Nephron progenitor cell (in vitro differentiated cells): ENCODE measurements at regions not wholly inside any gene's neighbourhood (a gene's known extent, or its start where the extent isn't known, plus 50 kb on each side); places are given as distances from the start of the nearest gene placed in this dataset.

ENCODE experiments used
- DNase-seq: peaks from one replicate; pipeline ENCODE4 v3.0.0; 2021
- H3K27ac Mint-ChIP-seq: 2 replicates; pipeline ENCODE4 v1.8.0; 2021; ENCODE audit warnings: mild to moderate bottlenecking, moderate library complexity, mixed read lengths
- H3K27me3 Mint-ChIP-seq: 2 replicates; pipeline ENCODE4 v1.8.0; 2021; ENCODE audit warnings: mild to moderate bottlenecking, low read depth, mixed read lengths; ENCODE audit not compliant: poor library complexity
- H3K36me3 Mint-ChIP-seq: 2 replicates; pipeline ENCODE4 v1.8.0; 2021; ENCODE audit warnings: low read depth, mixed read lengths
- H3K4me1 Mint-ChIP-seq: 2 replicates; pipeline ENCODE4 v1.8.0; 2021; ENCODE audit warnings: mixed read lengths
- H3K4me3 Mint-ChIP-seq: 2 replicates; pipeline ENCODE4 v1.8.0; 2021; ENCODE audit warnings: mild to moderate bottlenecking, moderate library complexity, mixed read lengths
- H3K9me3 Mint-ChIP-seq: 2 replicates; pipeline ENCODE4 v1.8.0; 2021; ENCODE audit warnings: mild to moderate bottlenecking, moderate library complexity, mixed read lengths
- TF ChIP-seq, protein P1 (sequence below): fragments of 200-600 bp; sonication (generic); IDR thresholded peaks from 2 replicates; pipeline ENCODE4 v1.5.0; 2021; ENCODE audit warnings: antibody characterized with exemption

DNA sequence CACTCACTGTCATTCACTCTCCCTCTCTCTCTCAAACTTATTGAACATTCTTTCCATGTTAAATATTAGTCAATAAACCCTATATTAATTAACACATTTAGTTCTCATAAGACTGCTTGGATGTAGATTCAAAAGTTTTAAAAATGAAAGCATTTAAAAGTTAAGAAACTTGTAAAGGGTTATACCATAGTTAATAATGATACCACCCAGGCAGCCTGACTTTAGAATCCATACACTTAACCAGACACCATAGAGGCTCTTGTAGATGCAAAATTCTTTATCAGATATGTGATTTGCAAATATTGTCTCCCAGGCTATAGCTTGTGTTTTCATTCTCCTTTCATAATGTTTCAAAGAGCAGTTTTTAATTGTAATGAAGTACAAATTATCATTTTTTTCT lies 335.8 kb upstream of the ACTBL2 start:
- H3K4me3 Mint-ChIP-seq, result no peak overlapping the region
- TF ChIP-seq, protein P1, sequence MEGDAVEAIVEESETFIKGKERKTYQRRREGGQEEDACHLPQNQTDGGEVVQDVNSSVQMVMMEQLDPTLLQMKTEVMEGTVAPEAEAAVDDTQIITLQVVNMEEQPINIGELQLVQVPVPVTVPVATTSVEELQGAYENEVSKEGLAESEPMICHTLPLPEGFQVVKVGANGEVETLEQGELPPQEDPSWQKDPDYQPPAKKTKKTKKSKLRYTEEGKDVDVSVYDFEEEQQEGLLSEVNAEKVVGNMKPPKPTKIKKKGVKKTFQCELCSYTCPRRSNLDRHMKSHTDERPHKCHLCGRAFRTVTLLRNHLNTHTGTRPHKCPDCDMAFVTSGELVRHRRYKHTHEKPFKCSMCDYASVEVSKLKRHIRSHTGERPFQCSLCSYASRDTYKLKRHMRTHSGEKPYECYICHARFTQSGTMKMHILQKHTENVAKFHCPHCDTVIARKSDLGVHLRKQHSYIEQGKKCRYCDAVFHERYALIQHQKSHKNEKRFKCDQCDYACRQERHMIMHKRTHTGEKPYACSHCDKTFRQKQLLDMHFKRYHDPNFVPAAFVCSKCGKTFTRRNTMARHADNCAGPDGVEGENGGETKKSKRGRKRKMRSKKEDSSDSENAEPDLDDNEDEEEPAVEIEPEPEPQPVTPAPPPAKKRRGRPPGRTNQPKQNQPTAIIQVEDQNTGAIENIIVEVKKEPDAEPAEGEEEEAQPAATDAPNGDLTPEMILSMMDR, result no peak
- peaks cover 31% of the 10 kb centered on the region for H3K9me3 Mint-ChIP-seq
- H3K36me3 Mint-ChIP-seq, result peaks cover 11% of the 10 kb centered on the region
- H3K27ac Mint-ChIP-seq, result no peak overlapping the region
- peaks cover 2% of the 10 kb centered on the region for H3K27me3 Mint-ChIP-seq
- no peaks in the 10 kb centered on the region for H3K4me1 Mint-ChIP-seq
- no peak for DNase-seq

- peaks cover 27% of the 10 kb centered on the region for H3K9me3 Mint-ChIP-seq
- no peak for DNase-seq
- H3K4me3 Mint-ChIP-seq, result no peak overlapping the region
- peaks cover 11% of the 10 kb centered on the region for H3K36me3 Mint-ChIP-seq
- TF ChIP-seq, protein P1, result no peak
- H3K27ac Mint-ChIP-seq, result no peak overlapping the region
- peaks cover 2% of the 10 kb centered on the region for H3K27me3 Mint-ChIP-seq
- no peaks in the 10 kb centered on the region for H3K4me1 Mint-ChIP-seq
Measured at GRCh38 chr5:57817924-57818323, 335.3 kb upstream of the ACTBL2 start.

GRCh38 chr5:57817001-57817453 lies 334.4 kb upstream of the ACTBL2 start:
- Mint-ChIP-seq H3K27ac (no peak overlapping the region), H3K36me3 (peaks cover 7% of the 10 kb centered on the region), H3K27me3 (peaks cover 2% of the 10 kb centered on the region)

DNA sequence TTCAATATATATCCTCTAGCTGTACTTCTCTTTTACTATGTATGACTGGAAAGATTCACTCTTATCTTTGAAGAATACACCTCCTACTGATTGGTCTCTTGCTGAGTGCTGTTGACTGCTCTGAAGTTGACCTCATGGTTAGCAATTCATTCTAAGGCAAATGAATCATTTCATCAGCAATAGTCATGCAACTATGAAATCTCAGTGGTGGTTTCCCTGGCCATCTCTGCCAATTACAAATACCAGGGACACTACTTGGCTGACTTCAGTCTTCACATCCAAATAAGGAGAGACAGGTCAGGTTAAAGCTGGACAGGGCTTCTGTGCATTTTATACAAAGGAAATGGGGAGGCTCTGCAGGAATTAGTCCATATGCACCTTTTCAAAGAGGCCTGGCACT lies 333.5 kb upstream of the ACTBL2 start:
- no peak for DNase-seq
- Mint-ChIP-seq H3K4me3 (no peak overlapping the region), H3K9me3 (peaks cover 14% of the 10 kb centered on the region), H3K27me3 (peaks cover 2% of the 10 kb centered on the region), H3K4me1 (no peaks in the 10 kb centered on the region), H3K36me3 (peaks cover 6% of the 10 kb centered on the region), H3K27ac (no peak overlapping the region)
- TF ChIP-seq, protein P1, result no peak

More at GRCh38 chr5:57817001-57817453, 334.4 kb upstream of the ACTBL2 start:
- Mint-ChIP-seq H3K4me1 (no peaks in the 10 kb centered on the region), H3K4me3 (no peak overlapping the region), H3K9me3 (peaks cover 20% of the 10 kb centered on the region)
- TF ChIP-seq, protein P1, result no peak
- DNase-seq, result no peak

DNA sequence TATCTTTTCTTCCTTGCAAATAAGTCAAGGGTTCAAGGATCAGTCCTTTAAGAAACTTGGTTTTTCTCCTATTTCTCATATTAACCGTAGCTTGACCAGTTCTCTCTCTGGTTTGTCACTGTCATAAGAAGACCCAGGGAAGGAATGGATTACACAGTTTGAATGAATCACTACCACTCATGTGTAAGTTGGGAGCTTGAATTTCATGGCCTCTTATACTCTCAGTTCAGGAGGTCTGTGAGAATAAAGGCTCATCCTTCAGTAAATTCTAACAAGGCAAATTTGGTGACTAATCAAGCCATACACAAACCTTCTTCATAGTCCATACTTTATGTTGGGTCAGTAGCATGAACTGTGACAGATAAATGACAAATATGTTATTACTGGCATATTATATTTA lies 323.1 kb upstream of the ACTBL2 start:
- DNase-seq, result no peak
- Mint-ChIP-seq H3K4me1 (peaks cover 7% of the 10 kb centered on the region), H3K27ac (no peak overlapping the region), H3K4me3 (no peak overlapping the region), H3K27me3 (no peaks in the 10 kb centered on the region), H3K9me3 (no peaks in the 10 kb centered on the region), H3K36me3 (no peaks in the 10 kb centered on the region)
- TF ChIP-seq, protein P1, result no peak

DNA sequence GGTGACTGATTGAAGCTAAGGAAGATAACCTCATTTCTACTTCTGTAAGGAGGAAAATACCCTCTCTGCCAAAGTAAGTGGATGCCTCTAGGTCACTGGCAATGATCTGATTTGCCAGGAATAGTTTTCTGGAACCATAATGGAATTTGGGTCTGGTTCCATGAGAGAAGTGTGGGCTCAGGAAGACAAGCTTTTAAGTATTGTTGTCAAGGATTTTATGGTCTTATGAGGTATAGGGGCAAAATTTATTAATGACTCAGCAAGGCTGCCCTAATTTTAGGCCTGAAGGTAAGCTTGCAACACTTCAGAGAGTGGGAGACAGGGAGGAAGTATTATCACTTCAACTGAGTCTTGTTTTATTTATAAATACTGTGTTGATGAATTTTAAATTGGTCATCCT lies 322.6 kb upstream of the ACTBL2 start:
- no peaks in the 10 kb centered on the region for H3K9me3 Mint-ChIP-seq
- no peaks in the 10 kb centered on the region for H3K36me3 Mint-ChIP-seq
- no peak overlapping the region for H3K27ac Mint-ChIP-seq
- no peaks in the 10 kb centered on the region for H3K27me3 Mint-ChIP-seq
- DNase-seq, result no peak
- TF ChIP-seq, protein P1, result no peak
- peaks cover 7% of the 10 kb centered on the region for H3K4me1 Mint-ChIP-seq
- no peak overlapping the region for H3K4me3 Mint-ChIP-seq
